K562 (cell line): ENCODE measurements at regions not wholly inside any gene's neighbourhood (a gene's known extent, or its start where the extent isn't known, plus 50 kb on each side); places are given as distances from the start of the nearest gene placed in this dataset.

Source experiments
- CBFB ChIP-seq: sonication (generic); formaldehyde crosslinking; IDR thresholded peaks from 2 replicates; pipeline ENCODE4 v1.4.0; 2020; ENCODE audit warnings: mild to moderate bottlenecking, missing genetic modification reagents
- CC2D1A ChIP-seq: fragments of 450-650 bp; IDR thresholded peaks from 2 replicates; pipeline ENCODE4 v1.6.1; 2017; ENCODE audit warnings: mild to moderate bottlenecking
- ESRRA ChIP-seq: fragments of 450-650 bp; IDR thresholded peaks from 2 replicates; pipeline ENCODE4 v1.6.1; 2014; ENCODE audit warnings: low read depth, mild to moderate bottlenecking, moderate library complexity, borderline replicate concordance
- MTF1 ChIP-seq: fragments of 250-450 bp; sonication (Bioruptor Pico); IDR thresholded peaks from 2 replicates; pipeline ENCODE4 v1.9.0; 2021; ENCODE audit warnings: moderate library complexity, mild to moderate bottlenecking, inconsistent platforms, borderline replicate concordance
- RBM39 ChIP-seq: fragments of 200-400 bp; formaldehyde crosslinking; optimal IDR thresholded peaks from 2 replicates; pipeline ENCODE3; 2018; ENCODE audit warnings: low read depth, low read length
- ZBTB40 ChIP-seq, 2 experiments: fragments of 450-650 bp in 1 of 2; sonication (generic) in 1 of 2; formaldehyde crosslinking in 1 of 2; IDR thresholded peaks; 2 replicates each; pipeline versions ENCODE4 v1.7.1 to v1.9.0; 2016 to 2022; ENCODE audit warnings: inconsistent platforms in 1 of 2, mild to moderate bottlenecking in 1 of 2, missing genetic modification reagents in 1 of 2

GRCh38 chrX:76253432-76253831 lies 80.6 kb downstream of the PBDC1 start (continued):
- no peak for TF ChIP-seq ZBTB40 (IDR thresholded peaks at IDR 0.05)
- no peak for TF ChIP-seq ZBTB40 (CRISPR knock-in tag; IDR thresholded peaks at IDR 0.05)
- TF ChIP-seq CC2D1A: no peak
- TF ChIP-seq ESRRA: no peak
- no peak for TF ChIP-seq MTF1 (CRISPR knock-in tag)
- TF ChIP-seq RBM39: no peak
- no peak for TF ChIP-seq CBFB (CRISPR knock-in tag)
- TF ChIP-seq, all 486 proteins: peak for 4
